WTC11 (cell line): ENCODE measurements at regions not wholly inside any gene's neighbourhood (a gene's known extent, or its start where the extent isn't known, plus 50 kb on each side); places are given as distances from the start of the nearest gene placed in this dataset.

Experiments used
- ATAC-seq: fragments of 200-7000 bp; cut with Tn5 transposase; 2 replicates; pipeline ENCODE4 v1.10.0; 2021; ENCODE audit warnings: mild to moderate bottlenecking, moderate library complexity
- CTCF ChIA-PET: fragments of 300-600 bp; sonication (Branson Sonifier 250); formaldehyde crosslinking; loops from one replicate; lab custom pipeline; 2021; ENCODE audit warnings: antibody characterized with exemption; lab: Charles Lee
- POLR2A ChIA-PET: fragments of 350-600 bp; sonication (Branson Sonifier 250); formaldehyde crosslinking; loops from one replicate; lab custom pipeline; 2021; ENCODE audit warnings: antibody characterized with exemption; lab: Charles Lee
- DNase-seq: peaks from one replicate; pipeline ENCODE4 v3.0.0; 2021; ENCODE audit warnings: low spot score
- H3K27ac Mint-ChIP-seq: 2 replicates; pipeline ENCODE4 v1.8.0; 2021; ENCODE audit warnings: mixed read lengths
- H3K27me3 Mint-ChIP-seq: 2 replicates; pipeline ENCODE4 v1.8.0; 2021; ENCODE audit warnings: low read depth, mild to moderate bottlenecking, moderate library complexity, mixed read lengths
- H3K36me3 Mint-ChIP-seq: 2 replicates; pipeline ENCODE4 v1.8.0; 2021; ENCODE audit warnings: mixed read lengths
- H3K4me1 Mint-ChIP-seq: 2 replicates; pipeline ENCODE4 v1.8.0; 2022; ENCODE audit warnings: mixed read lengths
- H3K4me3 Mint-ChIP-seq: 2 replicates; pipeline ENCODE4 v1.8.0; 2021; ENCODE audit warnings: mild to moderate bottlenecking, moderate library complexity, mixed read lengths
- H3K9me3 Mint-ChIP-seq: 2 replicates; pipeline ENCODE4 v1.8.0; 2021; ENCODE audit warnings: mixed read lengths
- ATF1 ChIP-seq: sonication (generic); formaldehyde crosslinking; IDR thresholded peaks from 2 replicates; pipeline ENCODE4 v1.8.1; 2023; ENCODE audit warnings: mild to moderate bottlenecking, moderate library complexity, missing genetic modification reagents
- ATF2 ChIP-seq: sonication (generic); formaldehyde crosslinking; IDR thresholded peaks from 2 replicates; pipeline ENCODE4 v1.8.1; 2022; ENCODE audit warnings: low read depth, missing genetic modification reagents, borderline replicate concordance
- ATF3 ChIP-seq: sonication (generic); formaldehyde crosslinking; conservative IDR thresholded peaks from 2 replicates; pipeline ENCODE4 v1.8.1; 2022; ENCODE audit warnings: mild to moderate bottlenecking, missing genetic modification reagents
- ATF6 ChIP-seq: sonication (generic); formaldehyde crosslinking; IDR thresholded peaks from 2 replicates; pipeline ENCODE4 v1.8.1; 2023; ENCODE audit warnings: mild to moderate bottlenecking, missing genetic modification reagents
- CDX4 ChIP-seq: fragments of 250-450 bp; sonication (Bioruptor Pico); IDR thresholded peaks from 2 replicates; pipeline ENCODE4 v1.9.0; 2021; ENCODE audit warnings: moderate library complexity, mild to moderate bottlenecking, inconsistent platforms, borderline replicate concordance
- CTCF ChIP-seq: fragments of 200-600 bp; IDR thresholded peaks from 2 replicates; pipeline ENCODE4 v1.8.0; 2022; ENCODE audit warnings: antibody characterized with exemption
- E2F1 ChIP-seq: sonication (generic); formaldehyde crosslinking; IDR thresholded peaks from 2 replicates; pipeline ENCODE4 v1.8.0; 2022; ENCODE audit warnings: mild to moderate bottlenecking, missing genetic modification reagents
- E2F5 ChIP-seq: sonication (generic); formaldehyde crosslinking; IDR thresholded peaks from 2 replicates; pipeline ENCODE4 v1.8.1; 2022; ENCODE audit warnings: mild to moderate bottlenecking, moderate library complexity, missing genetic modification reagents
- FOXP1 ChIP-seq: sonication (generic); formaldehyde crosslinking; IDR thresholded peaks from 2 replicates; pipeline ENCODE4 v1.8.0; 2022; ENCODE audit warnings: missing genetic modification reagents, mild to moderate bottlenecking, moderate library complexity, borderline replicate concordance
- GTF2I ChIP-seq: fragments of 250-450 bp; sonication (Bioruptor Pico); conservative IDR thresholded peaks from 2 replicates; pipeline ENCODE4 v1.4.0; 2021; ENCODE audit warnings: mild to moderate bottlenecking
- MAX ChIP-seq: sonication (generic); formaldehyde crosslinking; IDR thresholded peaks from 2 replicates; pipeline ENCODE4 v1.8.0; 2022; ENCODE audit warnings: mild to moderate bottlenecking, missing genetic modification reagents
- MLX ChIP-seq: sonication (generic); formaldehyde crosslinking; IDR thresholded peaks from 2 replicates; pipeline ENCODE4 v1.8.1; 2023; ENCODE audit warnings: mild to moderate bottlenecking, missing genetic modification reagents, moderate library complexity
- MXD4 ChIP-seq: fragments of 250-450 bp; sonication (Bioruptor Pico); IDR thresholded peaks from 2 replicates; pipeline ENCODE4 v1.8.0; 2021; ENCODE audit warnings: mild to moderate bottlenecking, moderate library complexity, borderline replicate concordance
- NFE2L1 ChIP-seq: sonication (generic); formaldehyde crosslinking; IDR thresholded peaks from 2 replicates; pipeline ENCODE4 v1.8.1; 2023; ENCODE audit warnings: missing genetic modification reagents
- PRDM15 ChIP-seq: sonication (generic); formaldehyde crosslinking; IDR thresholded peaks from 2 replicates; pipeline ENCODE4 v1.8.0; 2022; ENCODE audit warnings: missing genetic modification reagents
- ZNF317 ChIP-seq: sonication (generic); formaldehyde crosslinking; IDR thresholded peaks from 2 replicates; pipeline ENCODE4 v1.8.1; 2023; ENCODE audit warnings: low read depth, mild to moderate bottlenecking, moderate library complexity, missing genetic modification reagents, borderline replicate concordance
- ZNF512 ChIP-seq: sonication (generic); formaldehyde crosslinking; IDR thresholded peaks from 2 replicates; pipeline ENCODE4 v1.8.1; 2022; ENCODE audit warnings: missing genetic modification reagents, borderline replicate concordance

- no peak for TF ChIP-seq MAX (CRISPR knock-in tag)
- no peak for TF ChIP-seq MLX (CRISPR knock-in tag)
- no peak for TF ChIP-seq ATF2 (CRISPR knock-in tag)
Measured at GRCh38 chr1:22333516-22334121, 118.0 kb upstream of the ZBTB40 start (continued).

GRCh38 chr1:22334860-22335550 is 116.6 kb upstream of the ZBTB40 start:
- CTCF ChIA-PET, result no interaction called here
- ATAC-seq, result no peak
- H3K36me3 Mint-ChIP-seq, result no peaks in the 10 kb centered on the region

More at GRCh38 chr1:22334860-22335550, 116.6 kb upstream of the ZBTB40 start:
- TF ChIP-seq GTF2I (CRISPR knock-in tag), result no peak
- no peak for TF ChIP-seq ATF1 (CRISPR knock-in tag)
- no peak for TF ChIP-seq ZNF512 (CRISPR knock-in tag)
- TF ChIP-seq ATF6 (CRISPR knock-in tag), result no peak
- TF ChIP-seq NFE2L1 (CRISPR knock-in tag), result no peak
- no peak for TF ChIP-seq PRDM15 (CRISPR knock-in tag)
- TF ChIP-seq CDX4 (CRISPR knock-in tag), result no peak
- no peak for TF ChIP-seq E2F1
- no peak for TF ChIP-seq E2F5 (CRISPR knock-in tag)
- no peak for TF ChIP-seq FOXP1 (CRISPR knock-in tag)
- TF ChIP-seq ZNF317, result no peak
- no peak for TF ChIP-seq ATF3 (CRISPR knock-in tag)
- TF ChIP-seq CTCF, result no peak
- no peak for TF ChIP-seq MXD4 (CRISPR knock-in tag)
- H3K9me3 Mint-ChIP-seq, result no peaks in the 10 kb centered on the region; the same call in 1 of the 2 replicates
- H3K4me3 Mint-ChIP-seq, result no peak overlapping the region
- peaks cover 2% of the 10 kb centered on the region; the same call in 1 of the 2 replicates for H3K27me3 Mint-ChIP-seq
- POLR2A ChIA-PET, result no interaction called here
- H3K4me1 Mint-ChIP-seq, result peaks cover 5% of the 10 kb centered on the region
- H3K27ac Mint-ChIP-seq, result no peak overlapping the region
- no peak for DNase-seq
